ENCODE measurements at regions not wholly inside any gene's neighbourhood (a gene's known extent, or its start where the extent isn't known, plus 50 kb on each side); places are given as distances from the start of the nearest gene placed in this dataset.

DNA sequence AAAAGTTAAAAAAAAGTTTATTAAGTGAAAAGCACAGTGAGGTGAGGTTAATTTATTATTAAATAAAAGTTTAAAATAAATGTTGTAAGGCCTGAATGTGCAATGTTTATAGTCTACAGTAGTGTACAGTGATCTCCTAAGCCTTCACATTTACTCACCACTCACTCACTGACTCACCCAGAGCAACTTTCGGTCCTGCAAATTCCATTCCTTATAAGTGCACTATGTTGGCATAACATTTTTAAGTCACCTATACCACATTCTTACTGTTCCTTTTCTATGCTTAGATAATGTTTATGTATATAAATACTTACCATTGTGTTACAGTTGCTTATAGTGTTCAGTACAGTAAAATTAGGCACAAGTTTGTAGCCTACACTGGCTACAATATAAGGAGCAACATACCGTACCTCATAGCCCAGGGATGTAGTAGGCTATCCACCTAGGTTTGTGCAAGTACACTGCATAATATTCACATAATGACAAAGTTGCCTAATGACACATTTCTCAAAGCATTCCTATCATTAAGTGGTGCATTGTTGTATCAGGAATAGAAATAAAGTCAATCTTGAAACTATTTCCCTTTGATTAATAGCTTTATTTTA is 426.5 kb upstream of the BRINP3 start:
- no peaks in the 10 kb centered on the region for H3K36me3 ChIP-seq (ENCODE audit: control insufficient read depth, insufficient read depth, low read length)
- no peak overlapping the region for H3K27ac ChIP-seq (ENCODE audit: low read length)
- intact Hi-C loops (cut with micrococcal nuclease; ENCODE audit: unreplicated experiment) (no loop called here), in situ Hi-C loops (cut with HindIII; ENCODE audit: low pct_unique_long_range_greater_than_20kb, low sequenced_read_pairs) (no loop called here)
- no peak for TF ChIP-seq POLR2AphosphoS5 (IDR thresholded peaks at IDR 0.05; ENCODE audit: low read depth, low read length)
- ATAC-seq: no peak
- no peak for DNase-seq (ENCODE audit: low read depth, low spot score)
- no peak overlapping the region for H3K4me3 ChIP-seq (ENCODE audit: low read depth in 2 of 2, low read length in 2 of 2)
- no TSS peak for BruUV-seq (replicated peaks)
- ChIA-PET POLR2A (no interaction called here), CTCF (no interaction called here)
- H3K9me3 ChIP-seq (ENCODE audit: control insufficient read depth, insufficient read depth, low read depth, low read length): no peaks in the 10 kb centered on the region
- no peaks in the 10 kb centered on the region for H3K27me3 ChIP-seq (ENCODE audit: control insufficient read depth, insufficient read depth, low read length)
- H3K4me1 ChIP-seq (ENCODE audit: control insufficient read depth, insufficient read depth, low read length): no peaks in the 10 kb centered on the region

DNA sequence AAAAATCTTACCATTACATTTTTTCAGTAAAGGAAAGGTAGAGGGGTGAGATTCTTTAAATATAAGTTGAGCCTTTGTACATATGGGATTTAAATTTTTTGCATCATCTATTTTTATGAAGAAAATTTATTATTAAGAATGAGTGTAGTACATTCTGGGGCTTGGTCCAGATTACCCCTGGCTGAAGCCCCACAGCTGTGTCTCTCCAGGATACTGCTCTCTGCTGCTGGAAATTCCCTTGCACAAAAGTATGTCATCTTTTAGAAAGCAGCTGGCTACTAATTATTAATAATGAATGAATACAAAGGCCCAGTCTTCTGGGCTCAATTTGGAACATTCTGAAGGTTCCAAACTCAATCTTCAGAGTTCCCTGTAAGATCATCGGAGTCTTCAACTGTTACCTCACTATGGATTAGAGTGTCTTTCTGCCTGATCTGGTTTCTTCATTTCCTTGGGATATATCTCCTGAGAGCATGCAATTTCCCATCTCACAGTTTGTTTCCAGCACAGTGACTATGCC is 428.6 kb upstream of the BRINP3 start:
- intact Hi-C loops (cut with micrococcal nuclease; ENCODE audit: unreplicated experiment): no loop called here
- CTCF ChIA-PET: no interaction called here
- no TSS peak for BruUV-seq (replicated peaks)

DNA sequence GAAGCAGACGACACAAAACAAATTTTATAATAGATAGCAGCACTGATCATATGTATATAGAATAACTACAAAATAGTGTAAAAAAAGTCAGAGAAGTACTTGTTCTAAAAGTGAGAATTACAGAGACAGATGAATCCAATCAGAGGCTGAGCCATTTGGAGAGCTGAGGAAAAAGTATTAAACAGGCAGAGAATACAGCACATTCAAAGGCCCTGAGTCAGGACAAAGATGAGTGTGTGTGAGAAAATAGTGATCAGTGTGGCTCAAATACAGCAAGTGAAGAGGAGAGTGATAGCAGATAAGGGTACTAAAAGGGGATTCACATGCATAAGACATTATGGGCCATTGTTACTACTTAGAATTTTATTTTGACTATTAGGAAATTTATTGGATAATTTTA is 430.6 kb upstream of the BRINP3 start:
- TF ChIP-seq SIN3A (IDR thresholded peaks at IDR 0.05; ENCODE audit: borderline replicate concordance, insufficient read depth, low read depth, low read length): no peak
- TF ChIP-seq, protein P1, sequence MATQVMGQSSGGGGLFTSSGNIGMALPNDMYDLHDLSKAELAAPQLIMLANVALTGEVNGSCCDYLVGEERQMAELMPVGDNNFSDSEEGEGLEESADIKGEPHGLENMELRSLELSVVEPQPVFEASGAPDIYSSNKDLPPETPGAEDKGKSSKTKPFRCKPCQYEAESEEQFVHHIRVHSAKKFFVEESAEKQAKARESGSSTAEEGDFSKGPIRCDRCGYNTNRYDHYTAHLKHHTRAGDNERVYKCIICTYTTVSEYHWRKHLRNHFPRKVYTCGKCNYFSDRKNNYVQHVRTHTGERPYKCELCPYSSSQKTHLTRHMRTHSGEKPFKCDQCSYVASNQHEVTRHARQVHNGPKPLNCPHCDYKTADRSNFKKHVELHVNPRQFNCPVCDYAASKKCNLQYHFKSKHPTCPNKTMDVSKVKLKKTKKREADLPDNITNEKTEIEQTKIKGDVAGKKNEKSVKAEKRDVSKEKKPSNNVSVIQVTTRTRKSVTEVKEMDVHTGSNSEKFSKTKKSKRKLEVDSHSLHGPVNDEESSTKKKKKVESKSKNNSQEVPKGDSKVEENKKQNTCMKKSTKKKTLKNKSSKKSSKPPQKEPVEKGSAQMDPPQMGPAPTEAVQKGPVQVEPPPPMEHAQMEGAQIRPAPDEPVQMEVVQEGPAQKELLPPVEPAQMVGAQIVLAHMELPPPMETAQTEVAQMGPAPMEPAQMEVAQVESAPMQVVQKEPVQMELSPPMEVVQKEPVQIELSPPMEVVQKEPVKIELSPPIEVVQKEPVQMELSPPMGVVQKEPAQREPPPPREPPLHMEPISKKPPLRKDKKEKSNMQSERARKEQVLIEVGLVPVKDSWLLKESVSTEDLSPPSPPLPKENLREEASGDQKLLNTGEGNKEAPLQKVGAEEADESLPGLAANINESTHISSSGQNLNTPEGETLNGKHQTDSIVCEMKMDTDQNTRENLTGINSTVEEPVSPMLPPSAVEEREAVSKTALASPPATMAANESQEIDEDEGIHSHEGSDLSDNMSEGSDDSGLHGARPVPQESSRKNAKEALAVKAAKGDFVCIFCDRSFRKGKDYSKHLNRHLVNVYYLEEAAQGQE (IDR thresholded peaks at IDR 0.05; ENCODE audit: insufficient read depth in 1 of 2, low read depth in 2 of 2, low read length in 1 of 2): no peak
- TF ChIP-seq, protein P2, sequence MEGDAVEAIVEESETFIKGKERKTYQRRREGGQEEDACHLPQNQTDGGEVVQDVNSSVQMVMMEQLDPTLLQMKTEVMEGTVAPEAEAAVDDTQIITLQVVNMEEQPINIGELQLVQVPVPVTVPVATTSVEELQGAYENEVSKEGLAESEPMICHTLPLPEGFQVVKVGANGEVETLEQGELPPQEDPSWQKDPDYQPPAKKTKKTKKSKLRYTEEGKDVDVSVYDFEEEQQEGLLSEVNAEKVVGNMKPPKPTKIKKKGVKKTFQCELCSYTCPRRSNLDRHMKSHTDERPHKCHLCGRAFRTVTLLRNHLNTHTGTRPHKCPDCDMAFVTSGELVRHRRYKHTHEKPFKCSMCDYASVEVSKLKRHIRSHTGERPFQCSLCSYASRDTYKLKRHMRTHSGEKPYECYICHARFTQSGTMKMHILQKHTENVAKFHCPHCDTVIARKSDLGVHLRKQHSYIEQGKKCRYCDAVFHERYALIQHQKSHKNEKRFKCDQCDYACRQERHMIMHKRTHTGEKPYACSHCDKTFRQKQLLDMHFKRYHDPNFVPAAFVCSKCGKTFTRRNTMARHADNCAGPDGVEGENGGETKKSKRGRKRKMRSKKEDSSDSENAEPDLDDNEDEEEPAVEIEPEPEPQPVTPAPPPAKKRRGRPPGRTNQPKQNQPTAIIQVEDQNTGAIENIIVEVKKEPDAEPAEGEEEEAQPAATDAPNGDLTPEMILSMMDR (IDR thresholded peaks at IDR 0.05): no peak
- no peak for TF ChIP-seq TCF7L2 (IDR thresholded peaks at IDR 0.05; ENCODE audit: low read depth, low read length)
- no peak for TF ChIP-seq POLR2AphosphoS5 (IDR thresholded peaks at IDR 0.05; ENCODE audit: low read depth, low read length)
- ChIA-PET CTCF (no interaction called here), POLR2A (no interaction called here)
- no TSS peak for BruUV-seq (replicated peaks)
- DNase-seq (ENCODE audit: low read depth, low spot score): no peak
- no peaks in the 10 kb centered on the region for H3K9me3 ChIP-seq (ENCODE audit: control insufficient read depth, insufficient read depth, low read depth, low read length)
- no peaks in the 10 kb centered on the region for H3K36me3 ChIP-seq (ENCODE audit: control insufficient read depth, insufficient read depth, low read length)
- no peaks in the 10 kb centered on the region for H3K27me3 ChIP-seq (ENCODE audit: control insufficient read depth, insufficient read depth, low read length)
- intact Hi-C loops (cut with micrococcal nuclease; ENCODE audit: unreplicated experiment) (no loop called here), in situ Hi-C loops (cut with HindIII; ENCODE audit: low pct_unique_long_range_greater_than_20kb, low sequenced_read_pairs) (no loop called here)
- H3K27ac ChIP-seq (ENCODE audit: low read length): no peak overlapping the region
- no peak for ATAC-seq
- no peaks in the 10 kb centered on the region for H3K4me1 ChIP-seq (ENCODE audit: control insufficient read depth, insufficient read depth, low read length)
- no peak overlapping the region for H3K4me3 ChIP-seq (ENCODE audit: low read depth in 2 of 2, low read length in 2 of 2)

More for the DNA sequence above, 428.6 kb upstream of the BRINP3 start:
- POLR2A ChIA-PET: no interaction called here
- H3K9me3 ChIP-seq (ENCODE audit: control insufficient read depth, insufficient read depth, low read depth, low read length): no peaks in the 10 kb centered on the region
- no peak for TF ChIP-seq POLR2AphosphoS5 (IDR thresholded peaks at IDR 0.05; ENCODE audit: low read depth, low read length)
- TF ChIP-seq SIN3A (IDR thresholded peaks at IDR 0.05; ENCODE audit: borderline replicate concordance, insufficient read depth, low read depth, low read length): no peak
- TF ChIP-seq TCF7L2 (IDR thresholded peaks at IDR 0.05; ENCODE audit: low read depth, low read length): no peak
- TF ChIP-seq, protein P2 (IDR thresholded peaks at IDR 0.05): no peak
- TF ChIP-seq, protein P1 (IDR thresholded peaks at IDR 0.05; ENCODE audit: insufficient read depth in 1 of 2, low read depth in 2 of 2, low read length in 1 of 2): no peak
- H3K27ac ChIP-seq (ENCODE audit: low read length): no peak overlapping the region
- in situ Hi-C loops (cut with HindIII; ENCODE audit: low pct_unique_long_range_greater_than_20kb, low sequenced_read_pairs): no loop called here
- ATAC-seq (no peak), DNase-seq (ENCODE audit: low read depth, low spot score) (no peak)
- H3K36me3 ChIP-seq (ENCODE audit: control insufficient read depth, insufficient read depth, low read length): no peaks in the 10 kb centered on the region
- H3K4me3 ChIP-seq (ENCODE audit: low read depth in 2 of 2, low read length in 2 of 2): no peak overlapping the region
- no peaks in the 10 kb centered on the region for H3K4me1 ChIP-seq (ENCODE audit: control insufficient read depth, insufficient read depth, low read length)
- no peaks in the 10 kb centered on the region for H3K27me3 ChIP-seq (ENCODE audit: control insufficient read depth, insufficient read depth, low read length)
